ENCODE measurements at regions not wholly inside any gene's neighbourhood (a gene's known extent, or its start where the extent isn't known, plus 50 kb on each side); places are given as distances from the start of the nearest gene placed in this dataset.

GRCh38 chr21:35426897-35427296 lies 377.8 kb upstream of the RUNX1 start:
- no peak for TF ChIP-seq CTCF (IDR thresholded peaks at IDR 0.05; ENCODE audit: insufficient read depth, low read depth, low read length)
- DNase-seq (ENCODE audit: low read depth): no peak
- H3K4me3 ChIP-seq (ENCODE audit: low read depth, low read length): no peak overlapping the region

- no peak for DNase-seq (ENCODE audit: low read depth)
- H3K4me3 ChIP-seq (ENCODE audit: low read depth, low read length): no peak overlapping the region
- TF ChIP-seq CTCF (IDR thresholded peaks at IDR 0.05; ENCODE audit: insufficient read depth, low read depth, low read length): no peak
These were observed 377.4 kb upstream of the RUNX1 start for GRCh38 chr21:35426469-35426868.

- no peak overlapping the region for H3K4me3 ChIP-seq (ENCODE audit: low read depth, low read length)
- no peak for DNase-seq (ENCODE audit: low read depth)
- no peak for TF ChIP-seq CTCF (IDR thresholded peaks at IDR 0.05; ENCODE audit: insufficient read depth, low read depth, low read length)
These were observed 375.0 kb upstream of the RUNX1 start for GRCh38 chr21:35424122-35424521.

GRCh38 chr21:35423709-35424108 lies 374.6 kb upstream of the RUNX1 start:
- TF ChIP-seq CTCF (IDR thresholded peaks at IDR 0.05; ENCODE audit: insufficient read depth, low read depth, low read length): no peak
- H3K4me3 ChIP-seq (ENCODE audit: low read depth, low read length): no peak overlapping the region
- DNase-seq (ENCODE audit: low read depth): no peak

- TF ChIP-seq CTCF (IDR thresholded peaks at IDR 0.05; ENCODE audit: insufficient read depth, low read depth, low read length): no peak
These were observed 372.9 kb upstream of the RUNX1 start for GRCh38 chr21:35422011-35422410.

GRCh38 chr21:35421221-35421620 lies 372.1 kb upstream of the RUNX1 start:
- no peak overlapping the region for H3K4me3 ChIP-seq (ENCODE audit: low read depth, low read length)
- TF ChIP-seq CTCF (IDR thresholded peaks at IDR 0.05; ENCODE audit: insufficient read depth, low read depth, low read length): no peak
- no peak for DNase-seq (ENCODE audit: low read depth)

More at GRCh38 chr21:35422011-35422410, 372.9 kb upstream of the RUNX1 start:
- DNase-seq (ENCODE audit: low read depth): no peak
- no peak overlapping the region for H3K4me3 ChIP-seq (ENCODE audit: low read depth, low read length)

- TF ChIP-seq CTCF (IDR thresholded peaks at IDR 0.05; ENCODE audit: insufficient read depth, low read depth, low read length): no peak
- no peak overlapping the region for H3K4me3 ChIP-seq (ENCODE audit: low read depth, low read length)
- DNase-seq (ENCODE audit: low read depth): no peak
These were observed 371.6 kb upstream of the RUNX1 start for GRCh38 chr21:35420656-35421055.

All from fibroblast of villous mesenchyme (primary cell).